Spleen (tissue), 11 donors: ENCODE measurements at regions not wholly inside any gene's neighbourhood (a gene's known extent, or its start where the extent isn't known, plus 50 kb on each side); places are given as distances from the start of the nearest gene placed in this dataset.

Source experiments
- DNase-seq: peaks from one replicate; pipeline ENCODE4 v3.0.0-alpha.2; 2020
- H3K27ac ChIP-seq, 8 donors: fragments of 200-600 bp; sonication (generic) in 7 of 8; 1 replicate in 4 of 8; 2 replicates in 4 of 8; pipeline versions ENCODE4 v1.5.0 to v1.8.0; 2016 to 2021; ENCODE audit warnings: inconsistent platforms in 4 of 8, mild to moderate bottlenecking in 4 of 8, moderate library complexity in 1 of 8
- H3K27me3 ChIP-seq, 7 donors: fragments of 200-600 bp; sonication (generic) in 6 of 7; replicated peaks in 1 of 7; 1 replicate in 4 of 7; 2 replicates in 3 of 7; pipeline versions ENCODE4 v1.5.0 to v1.8.0; 2016 to 2021; ENCODE audit warnings: inconsistent platforms in 3 of 7, mild to moderate bottlenecking in 1 of 7
- H3K36me3 ChIP-seq, 6 donors: fragments of 200-600 bp; sonication (generic) in 5 of 6; 1 replicate in 4 of 6; 2 replicates in 2 of 6; pipeline versions ENCODE4 v1.5.0 to v1.8.0; 2016 to 2021; ENCODE audit warnings: inconsistent platforms in 2 of 6
- H3K4me1 ChIP-seq, 6 donors: fragments of 200-600 bp; sonication (generic) in 5 of 6; 1 replicate in 3 of 6; 2 replicates in 3 of 6; pipeline versions ENCODE4 v1.5.0 to v1.8.0; 2016 to 2021; ENCODE audit warnings: inconsistent platforms in 3 of 6
- H3K4me3 ChIP-seq, 8 donors: fragments of 200-600 bp; sonication (generic) in 7 of 8; 1 replicate in 4 of 8; 2 replicates in 4 of 8; pipeline versions ENCODE4 v1.5.0 to v1.8.0; 2016 to 2021; ENCODE audit warnings: inconsistent platforms in 4 of 8, mild to moderate bottlenecking in 4 of 8, moderate library complexity in 2 of 8
- H3K9me3 ChIP-seq, 8 donors: fragments of 200-600 bp; sonication (generic) in 7 of 8; 1 replicate in 4 of 8; 2 replicates in 4 of 8; pipeline versions ENCODE4 v1.5.0 to v1.8.0; 2016 to 2021; ENCODE audit warnings: inconsistent platforms in 4 of 8
- POLR2A ChIP-seq, 3 donors: fragments of 450-650 bp; IDR thresholded peaks; one replicate each; pipeline ENCODE4 v1.5.1; 2017; ENCODE audit warnings: antibody characterized with exemption in 3 of 3, mild to moderate bottlenecking in 1 of 3
- POLR2AphosphoS5 ChIP-seq, 3 donors: sonication (generic); formaldehyde crosslinking; IDR thresholded peaks; one replicate each; pipeline ENCODE4 v1.5.1; 2017; ENCODE audit warnings: antibody characterized with exemption in 3 of 3
- WGBS, 5 donors: extraction: QIAGEN DNeasy Blood & Tissue Kit in 3 of 5; methylation state at CpG; one replicate each; pipeline versions ENCODE4 v1.1.5 to v1.1.7; 2013 to 2018; 5-methylcytosine and 5-hydroxymethylcytosine counted together
- intact Hi-C: fragments of 100-400 bp; cut with DNase I; formaldehyde crosslinking; loops from one replicate; pipeline ENCODE4 v1.15.0; 2023; ENCODE audit warnings: low total_unique reads
- TF ChIP-seq, protein P1 (sequence below), 11 experiments: fragments of 200-600 bp in 7 of 11; fragments of 450-650 bp in 4 of 11; sonication (generic) in 4 of 11; IDR thresholded peaks in 8 of 11; conservative IDR thresholded peaks in 3 of 11; 1 replicate in 7 of 11; 2 replicates in 4 of 11; pipeline versions ENCODE4 v1.4.0 to v1.8.0; 2016 to 2021; ENCODE audit warnings: antibody characterized with exemption in 11 of 11, inconsistent platforms in 4 of 11, mild to moderate bottlenecking in 1 of 11
- donor health status: healthy with polysubstance abuse.
- donor health status: DM: no; HTN: no; CAD: no; lungs with moderate emphysema.
- donor health status: DM: no; HTN: no; CAD: no.
- donor health status: Bipolar disorder and iron deficiency.
- donor health status: healthy.
- donor health status: DM: no; HTN: no; CAD: no.
- donor health status: DM: yes; HTN: yes; CAD: no.

DNA sequence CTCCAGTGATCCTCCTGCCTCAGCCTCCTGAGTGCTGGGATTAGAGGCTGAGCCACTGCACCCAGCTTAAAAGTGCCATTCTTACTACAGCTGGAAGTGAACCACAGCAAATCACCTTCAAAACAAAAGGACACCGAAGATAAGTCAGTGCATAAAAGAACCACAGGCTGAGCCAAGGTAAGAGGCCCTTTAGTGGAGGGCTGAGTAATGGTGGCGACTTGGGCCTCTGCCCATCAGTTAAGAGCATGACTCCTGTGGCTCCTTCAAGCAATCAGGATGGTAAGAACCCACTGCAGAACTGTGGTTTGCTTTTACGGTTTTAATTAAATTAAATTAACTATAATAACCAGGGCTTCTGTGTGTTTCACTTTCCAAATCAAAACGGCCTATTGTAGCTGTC lies 75.1 kb downstream of the CTAGE1 start:
- Histone ChIP-seq H3K9me3 (no peaks in the 10 kb centered on the region), H3K4me3 (no peak overlapping the region), H3K27ac (peak overlapping the region in 6 of 8 donors; percentile 84 to 89 (median 85)), H3K4me1 (peaks cover 19 to 94% (median 52%) of the 10 kb centered on the region in 6 donors), H3K36me3 (no peaks in the 10 kb centered on the region), H3K27me3 (peaks cover 0 to 22% (median 0%) of the 10 kb centered on the region in 7 donors)
- WGBS, 5 donors = 33 to 49% (median 42%) methylated on average over 4 of the region's 4 CpGs
- intact Hi-C loops = no loop called here
- TF ChIP-seq POLR2A (IDR thresholded peaks at IDR 0.05) (no peak), POLR2AphosphoS5 (IDR thresholded peaks at IDR 0.05) (no peak)
- TF ChIP-seq, protein P1, sequence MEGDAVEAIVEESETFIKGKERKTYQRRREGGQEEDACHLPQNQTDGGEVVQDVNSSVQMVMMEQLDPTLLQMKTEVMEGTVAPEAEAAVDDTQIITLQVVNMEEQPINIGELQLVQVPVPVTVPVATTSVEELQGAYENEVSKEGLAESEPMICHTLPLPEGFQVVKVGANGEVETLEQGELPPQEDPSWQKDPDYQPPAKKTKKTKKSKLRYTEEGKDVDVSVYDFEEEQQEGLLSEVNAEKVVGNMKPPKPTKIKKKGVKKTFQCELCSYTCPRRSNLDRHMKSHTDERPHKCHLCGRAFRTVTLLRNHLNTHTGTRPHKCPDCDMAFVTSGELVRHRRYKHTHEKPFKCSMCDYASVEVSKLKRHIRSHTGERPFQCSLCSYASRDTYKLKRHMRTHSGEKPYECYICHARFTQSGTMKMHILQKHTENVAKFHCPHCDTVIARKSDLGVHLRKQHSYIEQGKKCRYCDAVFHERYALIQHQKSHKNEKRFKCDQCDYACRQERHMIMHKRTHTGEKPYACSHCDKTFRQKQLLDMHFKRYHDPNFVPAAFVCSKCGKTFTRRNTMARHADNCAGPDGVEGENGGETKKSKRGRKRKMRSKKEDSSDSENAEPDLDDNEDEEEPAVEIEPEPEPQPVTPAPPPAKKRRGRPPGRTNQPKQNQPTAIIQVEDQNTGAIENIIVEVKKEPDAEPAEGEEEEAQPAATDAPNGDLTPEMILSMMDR (IDR thresholded peaks at IDR 0.05 in 8 of 11, conservative IDR thresholded peaks at IDR 0.05 in 3 of 11) = no peak
- no peak for DNase-seq

DNA sequence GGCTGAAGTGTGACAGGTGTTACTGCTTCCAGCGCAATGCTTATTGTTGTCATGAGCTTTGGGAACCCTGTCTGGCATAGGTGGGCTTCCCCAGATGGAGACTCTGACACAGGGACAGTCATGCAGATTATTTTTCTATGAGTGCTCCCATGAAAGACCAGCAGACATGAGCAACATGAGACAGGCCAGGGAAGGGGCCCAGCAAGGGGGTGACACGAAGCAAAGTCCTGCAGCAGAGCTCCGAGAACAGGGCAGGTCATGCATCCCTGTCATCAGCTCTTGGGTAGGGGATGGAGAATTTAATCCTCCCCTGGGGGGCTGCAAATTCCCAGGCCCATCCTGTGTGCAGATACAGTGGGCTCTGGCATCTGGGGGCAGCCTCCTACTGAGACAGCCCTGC lies 77.4 kb downstream of the CTAGE1 start:
- Histone ChIP-seq H3K4me3 (no peak overlapping the region), H3K4me1 (peaks cover 8 to 87% (median 42%) of the 10 kb centered on the region in 6 donors), H3K27ac (peak overlapping the region in 2 of 8 donors; percentile 54 to 89), H3K27me3 (no peaks in the 10 kb centered on the region), H3K36me3 (no peaks in the 10 kb centered on the region), H3K9me3 (no peaks in the 10 kb centered on the region)
- TF ChIP-seq POLR2AphosphoS5 (IDR thresholded peaks at IDR 0.05) (no peak), POLR2A (IDR thresholded peaks at IDR 0.05) (no peak)
- TF ChIP-seq, protein P1 (IDR thresholded peaks at IDR 0.05 in 8 of 11, conservative IDR thresholded peaks at IDR 0.05 in 3 of 11) = no peak
- intact Hi-C loops = no loop called here
- WGBS, 5 donors = 89 to 95% (median 89%) methylated on average over 3 of the region's 3 CpGs
- no peak for DNase-seq

DNA sequence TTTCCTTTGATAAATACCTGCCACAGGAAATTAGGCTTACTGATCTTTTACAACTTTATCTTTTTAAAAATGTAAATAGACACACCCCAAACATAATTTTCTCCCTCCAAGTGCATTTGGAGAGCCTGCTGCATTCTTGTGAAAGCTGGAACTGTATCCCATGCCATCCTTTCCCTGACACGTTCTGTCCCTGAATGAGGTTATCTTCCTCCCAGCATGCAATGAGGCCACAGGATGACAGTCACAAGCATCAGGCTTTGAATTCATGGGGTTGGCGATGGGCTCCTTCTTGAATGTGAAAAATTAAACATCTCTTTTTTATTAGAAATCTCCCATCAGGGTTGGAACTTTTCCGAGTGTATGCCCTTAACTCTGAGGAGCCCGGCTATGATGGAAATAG lies 77.8 kb downstream of the CTAGE1 start:
- Histone ChIP-seq H3K36me3 (no peaks in the 10 kb centered on the region), H3K27me3 (no peaks in the 10 kb centered on the region), H3K27ac (peak overlapping the region in 1 of 8 donors; percentile 54), H3K9me3 (no peaks in the 10 kb centered on the region), H3K4me3 (no peak overlapping the region), H3K4me1 (peaks cover 4 to 86% (median 40%) of the 10 kb centered on the region in 6 donors)
- no peak for DNase-seq
- intact Hi-C loops = no loop called here
- 82 to 92% (median 88%) methylated on average over 4 of the region's 4 CpGs for WGBS, 5 donors
- no peak for TF ChIP-seq POLR2A (IDR thresholded peaks at IDR 0.05)
- TF ChIP-seq, protein P1 (IDR thresholded peaks at IDR 0.05 in 8 of 11, conservative IDR thresholded peaks at IDR 0.05 in 3 of 11) = no peak
- no peak for TF ChIP-seq POLR2AphosphoS5 (IDR thresholded peaks at IDR 0.05)

DNA sequence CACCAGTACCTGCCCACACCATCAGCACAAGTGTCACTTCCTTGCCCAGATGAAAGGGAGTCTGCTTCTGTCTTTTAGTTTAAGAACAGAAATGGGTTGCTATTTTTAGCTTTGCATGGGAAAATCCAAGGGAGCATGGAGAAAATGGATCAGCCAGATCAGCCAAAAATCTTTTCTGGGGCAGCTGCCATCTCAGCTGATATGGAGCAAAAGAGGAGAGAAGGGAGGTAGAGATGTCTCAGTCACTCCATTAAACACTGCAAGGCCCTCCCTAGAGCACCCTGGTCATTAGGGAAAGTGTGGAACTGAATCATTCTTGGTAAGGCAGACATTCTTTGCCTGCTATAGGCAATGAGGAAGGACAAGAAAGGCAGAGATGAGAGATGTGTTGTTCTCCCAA lies 79.9 kb downstream of the CTAGE1 start:
- Histone ChIP-seq H3K27ac (peak overlapping the region in 4 of 8 donors; percentile 18 to 51 (median 35)), H3K9me3 (no peaks in the 10 kb centered on the region), H3K4me1 (peaks cover 0 to 65% (median 28%) of the 10 kb centered on the region in 6 donors), H3K27me3 (no peaks in the 10 kb centered on the region), H3K4me3 (no peak overlapping the region), H3K36me3 (no peaks in the 10 kb centered on the region)
- TF ChIP-seq, protein P1 (IDR thresholded peaks at IDR 0.05 in 8 of 11, conservative IDR thresholded peaks at IDR 0.05 in 3 of 11) = no peak
- no peak for TF ChIP-seq POLR2A (IDR thresholded peaks at IDR 0.05)
- no peak for TF ChIP-seq POLR2AphosphoS5 (IDR thresholded peaks at IDR 0.05)
- intact Hi-C loops = no loop called here
- DNase-seq = no peak
